HG03039 (cell line): ENCODE measurements at regions not wholly inside any gene's neighbourhood (a gene's known extent, or its start where the extent isn't known, plus 50 kb on each side); places are given as distances from the start of the nearest gene placed in this dataset.
"Not testable (repeated sequence)": the region's sequence is repeated elsewhere in the genome, so short reads cannot be mapped to it uniquely, and the experiment has no call there.

Experiments used
- ATAC-seq: cut with Tn5 transposase; IDR thresholded peaks from one replicate; pipeline ENCODE4 v1.9.1; 2021; ENCODE audit warnings: mild to moderate bottlenecking, moderate library complexity; ENCODE audit not compliant: unreplicated experiment

DNA sequence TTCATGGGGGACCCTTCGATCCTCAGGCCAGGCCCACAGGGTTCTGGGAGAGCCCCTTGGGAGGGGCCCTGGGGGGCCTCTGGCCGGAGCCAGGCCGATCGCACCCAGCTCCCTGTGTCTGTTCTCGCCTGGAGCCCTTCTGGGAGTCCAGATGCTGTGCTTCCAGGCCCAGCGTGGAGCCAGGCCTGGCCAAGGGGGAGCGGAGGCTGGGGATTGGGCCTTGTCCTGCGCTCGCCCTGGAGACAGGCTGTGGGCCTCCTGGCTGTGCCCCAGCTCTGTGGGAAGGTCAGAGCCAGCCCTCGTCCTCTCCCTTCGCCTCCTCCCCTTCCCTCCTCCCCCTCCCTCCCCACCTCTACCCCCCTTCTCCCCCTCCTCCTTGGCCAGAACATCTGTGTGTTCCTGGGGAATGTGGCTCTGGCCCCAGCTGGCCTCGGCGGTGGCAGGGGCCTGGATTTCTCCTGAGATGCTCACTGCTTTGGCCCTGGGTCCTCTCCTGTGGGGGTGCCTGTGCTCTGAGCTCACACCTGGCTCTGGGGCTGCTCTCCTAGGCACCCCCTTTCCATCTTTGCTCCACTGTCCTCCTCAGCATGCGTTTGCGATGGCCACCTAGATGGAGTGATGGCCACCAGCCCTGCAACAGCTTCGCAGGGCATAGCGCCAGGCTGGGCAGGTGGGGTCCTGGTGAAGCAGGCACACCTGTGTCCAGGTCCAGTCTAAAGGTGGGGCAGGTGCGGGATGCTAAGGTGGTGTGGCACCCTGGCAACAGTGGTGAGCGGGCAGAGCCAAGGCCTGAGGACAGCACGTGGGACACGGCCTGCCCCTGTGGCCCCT lies 90.6 kb upstream of the CIBAR2 start:
- no peak for ATAC-seq

DNA sequence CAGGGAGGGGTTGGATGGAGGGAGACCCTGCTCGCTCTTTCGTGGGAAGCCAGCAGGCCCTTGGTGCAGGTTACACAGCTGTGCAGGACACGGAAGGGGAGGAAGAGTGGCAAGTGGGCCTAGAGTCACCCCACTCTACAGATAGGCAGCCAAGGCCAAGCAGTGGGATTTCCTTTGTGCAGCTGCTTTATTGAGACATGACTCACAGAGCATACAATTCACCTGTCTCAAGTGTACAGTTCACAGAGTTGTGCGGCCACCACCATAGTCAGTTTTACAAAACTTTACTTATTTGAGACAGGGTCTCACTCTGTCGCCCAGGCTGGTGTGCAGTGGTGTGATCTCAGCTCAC lies 91.2 kb upstream of the CIBAR2 start:
- ATAC-seq = no peak

DNA sequence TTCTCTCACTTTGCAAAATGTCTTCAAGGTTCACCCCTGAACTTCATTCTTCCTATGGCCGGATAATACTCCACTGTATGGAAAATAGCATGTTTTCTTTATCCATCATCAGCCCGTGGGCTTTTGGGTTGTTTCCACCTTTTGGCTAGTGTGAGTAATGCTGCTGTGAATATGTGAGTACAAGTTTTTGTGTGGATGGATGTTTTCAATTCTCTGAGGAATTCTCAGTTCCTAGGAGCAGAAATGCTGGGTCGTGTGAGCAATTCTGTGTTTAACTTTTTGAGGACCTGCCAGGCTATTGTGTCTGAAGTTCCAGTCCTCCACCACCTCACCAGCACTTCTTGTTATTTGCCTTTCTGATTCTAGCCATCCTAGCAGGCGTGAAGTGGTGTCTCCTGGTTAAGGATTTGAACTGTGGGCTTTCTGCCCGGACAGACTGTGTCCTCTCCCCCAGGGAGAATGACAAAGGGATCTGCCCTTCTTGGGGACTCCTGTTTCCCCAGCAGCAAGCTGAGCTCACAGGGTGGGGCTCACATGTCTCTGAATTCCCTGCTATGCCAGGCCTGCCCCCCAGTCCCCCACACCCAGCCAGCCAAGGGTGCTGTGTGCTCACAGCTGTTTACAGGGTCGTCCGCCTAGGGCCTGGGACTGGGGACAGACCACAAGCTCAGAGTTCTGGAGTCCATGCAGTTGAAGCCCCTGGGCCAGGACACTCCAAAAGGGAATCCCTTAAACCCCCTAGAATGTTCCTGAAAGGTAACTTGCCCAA lies 92.2 kb upstream of the CIBAR2 start:
- ATAC-seq = no peak

- ATAC-seq = not testable (repeated sequence)
Measured at GRCh38 chr16:85205257-85205656, 93.0 kb upstream of the CIBAR2 start.

GRCh38 chr16:85205747-85206471 lies 93.6 kb upstream of the CIBAR2 start:
- no peak for ATAC-seq

DNA sequence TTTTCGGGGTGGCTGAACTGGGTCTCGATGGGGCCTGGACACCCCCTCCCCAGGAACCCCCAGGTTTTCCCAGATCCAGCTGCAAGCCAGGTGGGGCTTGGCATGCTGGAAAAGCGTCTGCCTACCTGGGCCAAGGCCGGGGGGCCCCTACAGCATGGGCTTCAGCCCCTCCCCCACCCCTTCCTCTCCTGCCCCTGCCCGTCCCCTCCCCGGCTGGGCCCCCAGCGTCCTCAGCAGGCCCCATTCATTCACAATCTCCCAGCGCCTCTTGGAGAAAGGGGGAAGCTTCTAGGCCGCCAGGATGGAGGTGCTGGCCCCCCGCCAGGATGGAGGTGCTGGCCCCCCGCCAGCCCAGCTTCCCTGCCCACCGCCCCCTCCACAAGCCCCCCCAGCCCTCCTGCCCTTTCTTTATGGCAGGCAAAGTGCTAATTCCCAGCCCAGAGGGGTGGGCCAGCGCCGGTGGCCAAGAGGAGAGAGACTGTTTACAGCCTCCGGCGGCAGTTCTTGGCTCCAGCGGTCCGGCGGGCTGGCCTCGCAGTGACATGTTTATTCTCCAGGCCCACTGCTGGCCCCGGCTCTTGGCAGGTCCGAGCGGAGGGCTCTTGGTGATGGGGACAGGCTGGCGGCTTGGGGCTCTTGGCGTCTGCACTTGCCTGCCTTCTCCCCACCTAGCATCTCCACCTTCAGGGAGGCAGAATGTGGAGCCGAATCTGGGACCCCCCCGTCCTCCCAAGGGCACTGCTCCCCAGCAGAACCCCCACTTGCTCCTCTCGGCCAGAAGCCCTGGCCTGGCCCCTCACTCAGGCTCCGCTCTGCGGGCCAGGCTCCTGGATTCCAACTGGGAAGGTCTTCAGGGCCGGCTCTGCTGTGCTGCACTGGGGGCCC lies 94.4 kb upstream of the CIBAR2 start:
- no peak for ATAC-seq

GRCh38 chr16:85207357-85207921 lies 95.2 kb upstream of the CIBAR2 start:
- no peak for ATAC-seq

- ATAC-seq = no peak
Measured at GRCh38 chr16:85208181-85208580, 95.9 kb upstream of the CIBAR2 start.

DNA sequence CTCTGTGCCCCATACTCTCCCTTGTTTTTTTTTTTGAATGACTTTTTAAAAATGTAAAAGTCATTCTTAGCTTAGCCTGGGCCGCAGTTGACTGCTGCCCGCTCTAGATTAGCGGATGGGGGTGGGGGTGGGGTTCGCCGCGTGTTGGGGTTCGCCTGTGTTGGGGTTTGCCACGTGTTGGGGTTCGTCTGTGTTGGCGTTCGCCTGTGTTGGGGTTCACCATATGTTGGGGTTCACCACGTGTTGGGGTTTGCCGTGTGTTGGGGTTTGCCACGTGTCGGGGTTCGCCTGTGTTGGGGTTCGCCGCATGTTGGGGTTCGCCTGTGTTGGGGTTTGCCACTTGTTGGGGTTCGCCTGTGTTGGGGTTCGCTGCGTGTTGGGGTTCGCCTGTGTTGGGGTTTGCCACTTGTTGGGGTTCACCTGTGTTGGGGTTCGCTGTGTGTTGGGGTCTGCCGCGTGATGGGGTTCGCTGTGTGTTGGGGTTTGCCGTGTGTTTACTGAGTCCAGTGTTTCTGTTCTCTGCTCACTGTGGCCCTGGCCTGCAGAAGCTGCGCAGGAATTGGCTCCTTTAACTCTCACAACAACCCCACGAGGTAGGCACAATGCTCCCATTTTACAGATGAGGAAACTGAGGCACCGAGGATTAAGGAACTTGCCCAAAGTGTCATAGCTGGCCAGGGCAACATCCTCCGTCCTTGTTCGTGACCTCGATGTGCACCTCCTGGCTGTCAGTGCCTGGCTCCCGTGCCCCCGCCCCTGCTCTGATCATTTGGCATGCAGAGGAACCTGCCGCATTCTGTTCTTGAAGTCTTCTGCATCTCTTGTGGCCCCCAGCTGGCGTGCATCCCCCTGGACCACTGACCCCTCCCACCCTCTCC lies 96.6 kb upstream of the CIBAR2 start:
- no peak for ATAC-seq

GRCh38 chr16:85209526-85210121 lies 97.4 kb upstream of the CIBAR2 start:
- no peak for ATAC-seq

GRCh38 chr16:85210423-85211169 lies 98.3 kb upstream of the CIBAR2 start:
- ATAC-seq = no peak

GRCh38 chr16:85211271-85211801 lies 99.1 kb upstream of the CIBAR2 start:
- no peak for ATAC-seq

GRCh38 chr16:85213926-85214675 lies 101.8 kb upstream of the CIBAR2 start:
- no peak for ATAC-seq

- ATAC-seq = no peak
Measured at GRCh38 chr16:85215478-85216118, 103.3 kb upstream of the CIBAR2 start.

GRCh38 chr16:85216522-85217375 lies 104.5 kb upstream of the CIBAR2 start:
- no peak for ATAC-seq
